GM23338 (cell line): ENCODE measurements at regions not wholly inside any gene's neighbourhood (a gene's known extent, or its start where the extent isn't known, plus 50 kb on each side); places are given as distances from the start of the nearest gene placed in this dataset.

Source experiments
- EZH2 ChIP-seq: fragments of 200-600 bp; sonication (generic); IDR thresholded peaks from one replicate; pipeline ENCODE4 v1.8.0; 2017; ENCODE audit warnings: antibody characterized with exemption, mild to moderate bottlenecking, low read depth; ENCODE audit not compliant: unreplicated experiment
- EZH2phosphoT487 ChIP-seq: fragments of 200-600 bp; sonication (generic); IDR thresholded peaks from one replicate; pipeline ENCODE4 v1.8.1; 2018; ENCODE audit warnings: antibody characterized with exemption; ENCODE audit not compliant: unreplicated experiment
- JUNB ChIP-seq: IDR thresholded peaks from one replicate; pipeline ENCODE4 v1.6.1; 2016; ENCODE audit warnings: antibody characterized with exemption; ENCODE audit not compliant: unreplicated experiment
- POLR2AphosphoS5 ChIP-seq: IDR thresholded peaks from 2 replicates; pipeline ENCODE4 v1.6.1; 2016; ENCODE audit warnings: antibody characterized with exemption, low read depth
- ZNF114 ChIP-seq: fragments of 250-450 bp; sonication (Bioruptor Pico); IDR thresholded peaks from 2 replicates; pipeline ENCODE4 v1.5.0; 2020; ENCODE audit warnings: mild to moderate bottlenecking, moderate library complexity
- ZNF331 ChIP-seq: fragments of 250-450 bp; sonication (Bioruptor Pico); IDR thresholded peaks from 2 replicates; pipeline ENCODE4 v1.5.0; 2020; ENCODE audit warnings: low read depth, mild to moderate bottlenecking, moderate library complexity
- TF ChIP-seq, protein P1 (sequence below), 2 experiments: fragments of 200-600 bp in 1 of 2; sonication (generic) in 1 of 2; conservative IDR thresholded peaks; 2 replicates each; pipeline versions ENCODE4 v1.5.1 to v1.6.1; 2016 to 2017; ENCODE audit warnings: antibody characterized with exemption in 2 of 2, low read depth in 2 of 2, mild to moderate bottlenecking in 2 of 2, moderate library complexity in 1 of 2
- TF ChIP-seq, protein P2 (sequence below): IDR thresholded peaks from one replicate; pipeline ENCODE4 v1.6.1; 2018; ENCODE audit warnings: antibody characterized with exemption; ENCODE audit not compliant: unreplicated experiment

DNA sequence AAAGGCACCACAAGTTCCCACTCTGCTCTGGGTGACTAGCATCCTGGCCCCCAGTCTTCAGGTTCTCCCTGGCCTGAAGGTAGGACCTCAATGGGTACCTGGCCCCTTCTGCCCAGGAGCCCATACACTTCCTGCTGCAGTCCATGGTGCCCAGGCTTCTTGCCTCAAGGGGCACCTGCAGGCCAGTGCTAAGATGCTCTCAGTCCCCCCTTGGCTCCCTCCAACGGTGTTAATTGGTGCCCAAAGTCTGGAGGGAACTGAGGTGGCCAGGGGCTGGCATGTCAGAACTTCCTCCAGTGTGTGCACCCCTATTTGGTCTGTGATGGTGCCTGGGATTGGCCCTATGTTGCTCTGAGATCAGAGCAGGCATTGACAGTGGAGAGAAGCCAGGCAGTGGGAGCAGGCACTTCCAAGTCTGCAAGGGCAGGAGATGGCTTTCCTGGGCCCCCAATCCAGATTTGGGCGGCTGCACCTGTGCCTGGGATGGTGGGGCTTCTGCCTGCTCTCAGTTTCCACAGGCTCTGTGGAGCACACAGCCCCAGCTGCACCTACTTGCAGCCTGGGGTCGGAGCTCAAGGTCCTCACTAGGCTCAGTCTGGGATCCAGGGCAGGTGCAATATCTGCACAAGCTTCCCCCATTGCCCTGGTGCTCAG lies 301.6 kb downstream of the FAM47B start:
- TF ChIP-seq, protein P1, sequence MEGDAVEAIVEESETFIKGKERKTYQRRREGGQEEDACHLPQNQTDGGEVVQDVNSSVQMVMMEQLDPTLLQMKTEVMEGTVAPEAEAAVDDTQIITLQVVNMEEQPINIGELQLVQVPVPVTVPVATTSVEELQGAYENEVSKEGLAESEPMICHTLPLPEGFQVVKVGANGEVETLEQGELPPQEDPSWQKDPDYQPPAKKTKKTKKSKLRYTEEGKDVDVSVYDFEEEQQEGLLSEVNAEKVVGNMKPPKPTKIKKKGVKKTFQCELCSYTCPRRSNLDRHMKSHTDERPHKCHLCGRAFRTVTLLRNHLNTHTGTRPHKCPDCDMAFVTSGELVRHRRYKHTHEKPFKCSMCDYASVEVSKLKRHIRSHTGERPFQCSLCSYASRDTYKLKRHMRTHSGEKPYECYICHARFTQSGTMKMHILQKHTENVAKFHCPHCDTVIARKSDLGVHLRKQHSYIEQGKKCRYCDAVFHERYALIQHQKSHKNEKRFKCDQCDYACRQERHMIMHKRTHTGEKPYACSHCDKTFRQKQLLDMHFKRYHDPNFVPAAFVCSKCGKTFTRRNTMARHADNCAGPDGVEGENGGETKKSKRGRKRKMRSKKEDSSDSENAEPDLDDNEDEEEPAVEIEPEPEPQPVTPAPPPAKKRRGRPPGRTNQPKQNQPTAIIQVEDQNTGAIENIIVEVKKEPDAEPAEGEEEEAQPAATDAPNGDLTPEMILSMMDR (conservative IDR thresholded peaks at IDR 0.05; ENCODE audit: low read depth in 2 of 2) = no peak
- TF ChIP-seq JUNB (no peak), POLR2AphosphoS5 (no peak), EZH2 (no peak), EZH2phosphoT487 (no peak), ZNF331 (CRISPR knock-in tag) (no peak), ZNF114 (no peak)
- TF ChIP-seq, protein P2, sequence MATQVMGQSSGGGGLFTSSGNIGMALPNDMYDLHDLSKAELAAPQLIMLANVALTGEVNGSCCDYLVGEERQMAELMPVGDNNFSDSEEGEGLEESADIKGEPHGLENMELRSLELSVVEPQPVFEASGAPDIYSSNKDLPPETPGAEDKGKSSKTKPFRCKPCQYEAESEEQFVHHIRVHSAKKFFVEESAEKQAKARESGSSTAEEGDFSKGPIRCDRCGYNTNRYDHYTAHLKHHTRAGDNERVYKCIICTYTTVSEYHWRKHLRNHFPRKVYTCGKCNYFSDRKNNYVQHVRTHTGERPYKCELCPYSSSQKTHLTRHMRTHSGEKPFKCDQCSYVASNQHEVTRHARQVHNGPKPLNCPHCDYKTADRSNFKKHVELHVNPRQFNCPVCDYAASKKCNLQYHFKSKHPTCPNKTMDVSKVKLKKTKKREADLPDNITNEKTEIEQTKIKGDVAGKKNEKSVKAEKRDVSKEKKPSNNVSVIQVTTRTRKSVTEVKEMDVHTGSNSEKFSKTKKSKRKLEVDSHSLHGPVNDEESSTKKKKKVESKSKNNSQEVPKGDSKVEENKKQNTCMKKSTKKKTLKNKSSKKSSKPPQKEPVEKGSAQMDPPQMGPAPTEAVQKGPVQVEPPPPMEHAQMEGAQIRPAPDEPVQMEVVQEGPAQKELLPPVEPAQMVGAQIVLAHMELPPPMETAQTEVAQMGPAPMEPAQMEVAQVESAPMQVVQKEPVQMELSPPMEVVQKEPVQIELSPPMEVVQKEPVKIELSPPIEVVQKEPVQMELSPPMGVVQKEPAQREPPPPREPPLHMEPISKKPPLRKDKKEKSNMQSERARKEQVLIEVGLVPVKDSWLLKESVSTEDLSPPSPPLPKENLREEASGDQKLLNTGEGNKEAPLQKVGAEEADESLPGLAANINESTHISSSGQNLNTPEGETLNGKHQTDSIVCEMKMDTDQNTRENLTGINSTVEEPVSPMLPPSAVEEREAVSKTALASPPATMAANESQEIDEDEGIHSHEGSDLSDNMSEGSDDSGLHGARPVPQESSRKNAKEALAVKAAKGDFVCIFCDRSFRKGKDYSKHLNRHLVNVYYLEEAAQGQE = no peak
